NCI-H1417 treated with DMSO at 0.1 percent for 48 hours (cell line): ENCODE measurements at regions not wholly inside any gene's neighbourhood (a gene's known extent, or its start where the extent isn't known, plus 50 kb on each side); places are given as distances from the start of the nearest gene placed in this dataset.
"Not testable (repeated sequence)": the region's sequence is repeated elsewhere in the genome, so short reads cannot be mapped to it uniquely, and the experiment has no call there.

Experiments
- DNase-seq: peaks from one replicate; lab custom pipeline; 2025; lab: John Stamatoyannopoulos, UW

GRCh38 chr10:4635883-4636282 is 190.1 kb upstream of the AKR1E2 start:
- no peak for DNase-seq

GRCh38 chr10:4635388-4635787 is 190.6 kb upstream of the AKR1E2 start:
- no peak for DNase-seq

GRCh38 chr10:4633776-4634175 is 192.2 kb upstream of the AKR1E2 start:
- no peak for DNase-seq

- DNase-seq: no peak
Measured at GRCh38 chr10:4633186-4633585, 192.8 kb upstream of the AKR1E2 start.

GRCh38 chr10:4632757-4633156 is 193.2 kb upstream of the AKR1E2 start:
- DNase-seq: no peak

GRCh38 chr10:4626919-4627318 is 199.1 kb upstream of the AKR1E2 start:
- no peak for DNase-seq

GRCh38 chr10:4623757-4624420 is 202.1 kb upstream of the AKR1E2 start:
- DNase-seq: no peak

GRCh38 chr10:4623200-4623599 is 202.8 kb upstream of the AKR1E2 start:
- DNase-seq: no peak

- DNase-seq: no peak
Measured at GRCh38 chr10:4622384-4622783, 203.6 kb upstream of the AKR1E2 start.

- DNase-seq: no peak
Measured at GRCh38 chr10:4617589-4617988, 208.4 kb upstream of the AKR1E2 start.

GRCh38 chr10:4615042-4615441 is 211.0 kb upstream of the AKR1E2 start:
- no peak for DNase-seq

GRCh38 chr10:4609251-4609650 is 216.8 kb upstream of the AKR1E2 start:
- no peak for DNase-seq

- DNase-seq: no peak
Measured at GRCh38 chr10:4607681-4608080, 218.3 kb upstream of the AKR1E2 start.

GRCh38 chr10:4606856-4607636 is 219.0 kb upstream of the AKR1E2 start:
- DNase-seq: no peak

- no peak for DNase-seq
Measured at GRCh38 chr10:4602764-4603491, 223.1 kb upstream of the AKR1E2 start.

GRCh38 chr10:4599471-4599870 is 226.5 kb upstream of the AKR1E2 start:
- no peak for DNase-seq

- DNase-seq: not testable (repeated sequence)
Measured at GRCh38 chr10:4597898-4598297, 228.1 kb upstream of the AKR1E2 start.

- no peak for DNase-seq
Measured at GRCh38 chr10:4596951-4597350, 229.1 kb upstream of the AKR1E2 start.

GRCh38 chr10:4595719-4596319 is 230.2 kb upstream of the AKR1E2 start:
- no peak for DNase-seq

- DNase-seq: no peak
Measured at GRCh38 chr10:4590807-4591206, 235.2 kb upstream of the AKR1E2 start.

GRCh38 chr10:4588824-4589223 is 237.2 kb upstream of the AKR1E2 start:
- no peak for DNase-seq

- no peak for DNase-seq
Measured at GRCh38 chr10:4587466-4587865, 238.5 kb upstream of the AKR1E2 start.

GRCh38 chr10:4586776-4587175 is 239.2 kb upstream of the AKR1E2 start:
- no peak for DNase-seq
